K562 (cell line): ENCODE measurements at regions not wholly inside any gene's neighbourhood (a gene's known extent, or its start where the extent isn't known, plus 50 kb on each side); places are given as distances from the start of the nearest gene placed in this dataset.

Source experiments
- ATAC-seq: fragments of 200-7000 bp; cut with Tn5 transposase; 3 replicates; pipeline ENCODE4 v1.9.1; 2020; ENCODE audit warnings: moderate library complexity
- BruUV-seq: library from RNA; stranded (reverse); fragments of 400-500 nt; replicated peaks from 2 replicates; lab custom pipeline; 2021; lab: Mats Ljungman, UMichigan
- CTCF ChIA-PET: fragments of 300-600 bp; formaldehyde crosslinking; extraction: SDS; loops from one replicate; lab custom pipeline; 2021; ENCODE audit warnings: low intra/inter-chr PET ratio; lab: Yijun Ruan, JAX
- POLR2A ChIA-PET: fragments of 300-600, 350-650 bp; sonication (Branson Sonifier 250); formaldehyde crosslinking; extraction: SDS; loops from one replicate; lab custom pipeline; 2021; ENCODE audit warnings: antibody characterized with exemption, inconsistent platforms; lab: Yijun Ruan, JAX
- DNase-seq, 4 experiments: peaks; one replicate each; pipeline versions ENCODE4 v3.0.0 to v3.0.0-alpha.2; 2011 to 2018; ENCODE audit warnings: low spot score in 3 of 4, mixed read lengths in 3 of 4; ENCODE audit errors: extremely low read depth in 1 of 4
- FAIRE-seq: peaks from 2 replicates; lab custom pipeline; 2011; peaks lifted over from hg19 to GRCh38; lab: Jason Lieb, UNC
- H2AFZ ChIP-seq: 2 replicates; pipeline ENCODE4 v1.6.0; 2011; ENCODE audit warnings: low read depth, low read length, control low read depth, inconsistent platforms
- H3K27ac ChIP-seq: fragments of 200-600 bp; 3 replicates; pipeline ENCODE4 v1.8.0; 2011; ENCODE audit warnings: low read depth, mild to moderate bottlenecking, control low read depth, inconsistent platforms, low read length, moderate library complexity, mixed read lengths; ENCODE audit errors: extremely low read depth
- H3K27me3 ChIP-seq, 2 experiments: fragments of 300-600 bp in 1 of 2; 2 replicates in 1 of 2; 3 replicates in 1 of 2; pipeline versions ENCODE4 v1.6.0 to v1.8.0; 2011; ENCODE audit warnings: inconsistent platforms in 2 of 2, low read length in 2 of 2, mild to moderate bottlenecking in 1 of 2, mixed read lengths in 1 of 2, moderate library complexity in 1 of 2; ENCODE audit not compliant: control insufficient read depth in 2 of 2, insufficient read depth in 2 of 2
- H3K36me3 ChIP-seq: fragments of 300-600 bp; 3 replicates; pipeline ENCODE4 v1.8.0; 2011; ENCODE audit warnings: mild to moderate bottlenecking, low read length, inconsistent platforms; ENCODE audit not compliant: control insufficient read depth, insufficient read depth
- H3K4me1 ChIP-seq, 2 experiments: fragments of 200-600 bp in 1 of 2; replicated peaks in 1 of 2; 2 replicates in 1 of 2; 3 replicates in 1 of 2; pipeline versions ENCODE4 v1.5.1 to v1.8.0; 2011; ENCODE audit warnings: inconsistent platforms in 2 of 2, low read length in 2 of 2, mild to moderate bottlenecking in 1 of 2, mixed read lengths in 1 of 2, moderate library complexity in 1 of 2; ENCODE audit not compliant: control insufficient read depth in 2 of 2, insufficient read depth in 2 of 2
- H3K4me2 ChIP-seq: 2 replicates; pipeline ENCODE4 v1.6.1; 2011; ENCODE audit warnings: low read length, control low read depth, inconsistent platforms, mixed read lengths; ENCODE audit not compliant: insufficient read depth
- H3K4me3 ChIP-seq: fragments of 200-600 bp; sonication (generic), shearing (Covaris generic); 2 replicates; pipeline ENCODE4 v1.5.1; 2016; ENCODE audit warnings: control low read depth, inconsistent platforms
- H3K79me2 ChIP-seq: fragments of 200-600 bp; 3 replicates; pipeline ENCODE4 v1.8.0; 2011; ENCODE audit warnings: low read length, inconsistent platforms; ENCODE audit not compliant: control insufficient read depth, insufficient read depth
- H3K9ac ChIP-seq, 2 experiments: 2 replicates each; pipeline versions ENCODE4 v1.6.0 to v1.6.1; 2011; ENCODE audit warnings: low read depth in 2 of 2, low read length in 2 of 2, control low read depth in 1 of 2, inconsistent platforms in 1 of 2, mild to moderate bottlenecking in 1 of 2, mixed read lengths in 1 of 2; ENCODE audit not compliant: insufficient read depth in 1 of 2
- H3K9me1 ChIP-seq: one replicate; pipeline ENCODE4 v1.6.0; 2011; ENCODE audit warnings: inconsistent platforms, mild to moderate bottlenecking, low read length, moderate library complexity; ENCODE audit not compliant: control insufficient read depth, insufficient read depth
- H3K9me3 ChIP-seq: replicated peaks from 2 replicates; pipeline ENCODE4 v1.5.1; 2011; ENCODE audit warnings: low read depth, low read length, inconsistent platforms; ENCODE audit not compliant: control insufficient read depth, insufficient read depth
- H4K20me1 ChIP-seq: replicated peaks from 2 replicates; pipeline ENCODE4 v1.6.1; 2011; ENCODE audit warnings: low read length, inconsistent platforms, mixed read lengths; ENCODE audit not compliant: control insufficient read depth, insufficient read depth
- CEBPG ChIP-seq, 3 experiments: fragments of 200-800 bp in 1 of 3; sonication (Bioruptor generic) in 1 of 3; sonication (generic) in 1 of 3; formaldehyde crosslinking in 1 of 3; IDR thresholded peaks in 2 of 3; conservative IDR thresholded peaks in 1 of 3; 2 replicates each; pipeline versions ENCODE4 v1.6.1 to v1.8.0; 2016 to 2022; ENCODE audit warnings: missing compliant biosample characterization in 2 of 3, missing genetic modification characterization in 2 of 3, mild to moderate bottlenecking in 1 of 3, missing genetic modification reagents in 1 of 3
- ELF2 ChIP-seq: fragments of 250-450 bp; sonication (Bioruptor Pico); IDR thresholded peaks from 2 replicates; pipeline ENCODE4 v1.5.0; 2021; ENCODE audit warnings: mild to moderate bottlenecking
- ELK1 ChIP-seq: sonication (generic); formaldehyde crosslinking; IDR thresholded peaks from 2 replicates; pipeline ENCODE4 v1.8.1; 2022; ENCODE audit warnings: missing genetic modification reagents
- EP300 ChIP-seq: IDR thresholded peaks from 2 replicates; pipeline ENCODE4 v1.6.1; 2012; ENCODE audit warnings: low read length, improper control_type of control experiment
- GMEB1 ChIP-seq: fragments of 250-450 bp; sonication (Bioruptor Pico); IDR thresholded peaks from 2 replicates; pipeline ENCODE4 v1.4.0; 2020; ENCODE audit warnings: mild to moderate bottlenecking
- HES1 ChIP-seq: fragments of 450-650 bp; IDR thresholded peaks from 2 replicates; pipeline ENCODE4 v1.6.1; 2016; ENCODE audit warnings: low read depth, mild to moderate bottlenecking, moderate library complexity
- LEF1 ChIP-seq: fragments of 450-650 bp; IDR thresholded peaks from 2 replicates; pipeline ENCODE4 v1.6.1; 2016; ENCODE audit warnings: mild to moderate bottlenecking
- SIRT6 ChIP-seq: IDR thresholded peaks from one replicate; pipeline ENCODE4 v1.6.1; 2012; ENCODE audit warnings: low read depth, mild to moderate bottlenecking, control low read depth, inconsistent platforms, low read length, moderate library complexity
- SRSF9 ChIP-seq: fragments of 200-400 bp; formaldehyde crosslinking; IDR thresholded peaks from 2 replicates; pipeline ENCODE4 v1.6.1; 2017; ENCODE audit warnings: low read depth, low read length, borderline replicate concordance
- ZNF586 ChIP-seq: fragments of 450-650 bp; formaldehyde crosslinking; conservative IDR thresholded peaks from 2 replicates; pipeline ENCODE4 v1.4.0; 2020; ENCODE audit warnings: mild to moderate bottlenecking, moderate library complexity
- ZNF644 ChIP-seq: fragments of 200-800 bp; sonication (Bioruptor generic); IDR thresholded peaks from 2 replicates; pipeline ENCODE4 v1.6.1; 2016; ENCODE audit warnings: low read depth, missing genetic modification characterization, missing compliant biosample characterization
- WGBS: fragments of 100-300 bp; shearing (Covaris generic); methylation state at CpG from one replicate; pipeline ENCODE4 v1.1.6; 2016; ENCODE audit warnings: low coverage, mixed read lengths; ENCODE audit not compliant: insufficient coverage; ENCODE audit errors: missing lambda C conversion rate; 5-methylcytosine and 5-hydroxymethylcytosine counted together
- in situ Hi-C: fragments of 300-500 bp; cut with MboI; formaldehyde crosslinking; loops from 4 replicates; pipeline ENCODE4 v1.15.0; 2018; ENCODE audit warnings: inconsistent platforms, mixed read lengths
- intact Hi-C: fragments of 100-400 bp; cut with micrococcal nuclease; formaldehyde crosslinking; loops from 2 replicates; pipeline ENCODE4 v1.14.2; 2022
- TF ChIP-seq, protein P1 (sequence below): fragments of 200-800 bp; sonication (Bioruptor generic); IDR thresholded peaks from 2 replicates; pipeline ENCODE4 v1.6.1; 2017; ENCODE audit warnings: missing genetic modification characterization, missing compliant biosample characterization

GRCh38 chr2:52629531-52629930 lies 1138.1 kb upstream of the CHAC2 start:
- no peaks in the 10 kb centered on the region for H3K27me3 ChIP-seq
- no peak overlapping the region for H3K4me3 ChIP-seq
- H4K20me1 ChIP-seq = no peaks in the 10 kb centered on the region
- POLR2A ChIA-PET = no interaction called here
- TF ChIP-seq ZNF644 (no peak), ZNF586 (CRISPR knock-in tag) (no peak), ELK1 (CRISPR knock-in tag) (no peak)
- H2AFZ ChIP-seq = no peak overlapping the region
- in situ Hi-C loops = no loop called here
- intact Hi-C loops = no loop called here
- DNase-seq (no peak), ATAC-seq (no peak), FAIRE-seq (no peak)
- CTCF ChIA-PET = no interaction called here
- 2% methylated on average over 34 of the region's 36 CpGs for WGBS
- BruUV-seq = no TSS peak
- no peaks in the 10 kb centered on the region for H3K9me3 ChIP-seq
- no peaks in the 10 kb centered on the region for H3K4me1 ChIP-seq
- H3K36me3 ChIP-seq = no peaks in the 10 kb centered on the region
- no peak overlapping the region for H3K4me2 ChIP-seq
- H3K27ac ChIP-seq = no peak overlapping the region
- no peaks in the 10 kb centered on the region for H3K79me2 ChIP-seq
- no peaks in the 10 kb centered on the region for H3K9me1 ChIP-seq
- H3K9ac ChIP-seq = no peak overlapping the region

- ChIA-PET POLR2A (no interaction called here), CTCF (no interaction called here)
- FAIRE-seq = no peak
- no TSS peak for BruUV-seq
- H2AFZ ChIP-seq = no peak overlapping the region
- no peaks in the 10 kb centered on the region for H3K36me3 ChIP-seq
- no peaks in the 10 kb centered on the region for H3K27me3 ChIP-seq
- WGBS = 5% methylated on average over 2 of the region's 2 CpGs
- H3K4me1 ChIP-seq = no peaks in the 10 kb centered on the region
- DNase-seq = no peak
- H4K20me1 ChIP-seq = no peaks in the 10 kb centered on the region
- H3K9ac ChIP-seq = no peak overlapping the region
- H3K4me2 ChIP-seq = no peak overlapping the region
- no peaks in the 10 kb centered on the region for H3K79me2 ChIP-seq
- in situ Hi-C loops = no loop called here
- no peaks in the 10 kb centered on the region for H3K9me3 ChIP-seq
- no peak for ATAC-seq
- H3K27ac ChIP-seq = no peak overlapping the region
- H3K4me3 ChIP-seq = no peak overlapping the region
- no peaks in the 10 kb centered on the region for H3K9me1 ChIP-seq
- intact Hi-C loops = no loop called here
- no peak for TF ChIP-seq LEF1
- TF ChIP-seq ELF2 (CRISPR knock-in tag) = no peak
- TF ChIP-seq SRSF9 = no peak
- TF ChIP-seq GMEB1 (CRISPR knock-in tag) = no peak
- no peak for TF ChIP-seq CEBPG (CRISPR knock-in tag; IDR thresholded peaks at IDR 0.05)
- TF ChIP-seq CEBPG (tag; conservative IDR thresholded peaks at IDR 0.05 in 1 of 2, IDR thresholded peaks at IDR 0.05 in 1 of 2) = no peak
- TF ChIP-seq HES1 = no peak
- no peak for TF ChIP-seq SIRT6
- TF ChIP-seq, protein P1, sequence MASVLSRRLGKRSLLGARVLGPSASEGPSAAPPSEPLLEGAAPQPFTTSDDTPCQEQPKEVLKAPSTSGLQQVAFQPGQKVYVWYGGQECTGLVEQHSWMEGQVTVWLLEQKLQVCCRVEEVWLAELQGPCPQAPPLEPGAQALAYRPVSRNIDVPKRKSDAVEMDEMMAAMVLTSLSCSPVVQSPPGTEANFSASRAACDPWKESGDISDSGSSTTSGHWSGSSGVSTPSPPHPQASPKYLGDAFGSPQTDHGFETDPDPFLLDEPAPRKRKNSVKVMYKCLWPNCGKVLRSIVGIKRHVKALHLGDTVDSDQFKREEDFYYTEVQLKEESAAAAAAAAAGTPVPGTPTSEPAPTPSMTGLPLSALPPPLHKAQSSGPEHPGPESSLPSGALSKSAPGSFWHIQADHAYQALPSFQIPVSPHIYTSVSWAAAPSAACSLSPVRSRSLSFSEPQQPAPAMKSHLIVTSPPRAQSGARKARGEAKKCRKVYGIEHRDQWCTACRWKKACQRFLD (CRISPR knock-in tag) = no peak
- no peak for TF ChIP-seq EP300
These were observed 1145.3 kb upstream of the CHAC2 start for GRCh38 chr2:52622266-52622665.
